A673 (cell line): ENCODE measurements at regions not wholly inside any gene's neighbourhood (a gene's known extent, or its start where the extent isn't known, plus 50 kb on each side); places are given as distances from the start of the nearest gene placed in this dataset.

Source experiments
- BruUV-seq: library from RNA; stranded (reverse); fragments of 400-500 nt; replicated peaks from 2 replicates; lab custom pipeline; 2021; lab: Mats Ljungman, UMichigan
- CTCF ChIA-PET: fragments of 300-600 bp; sonication (Branson Sonifier 250); formaldehyde crosslinking; loops from one replicate; lab custom pipeline; 2022; ENCODE audit warnings: antibody characterized with exemption; lab: Charles Lee
- POLR2A ChIA-PET: fragments of 300-600 bp; sonication (Branson Sonifier 250); formaldehyde crosslinking; loops from one replicate; lab custom pipeline; 2022; ENCODE audit warnings: antibody characterized with exemption; ENCODE audit not compliant: low non-redundant PET; lab: Charles Lee
- DNase-seq: peaks from one replicate; pipeline ENCODE4 v3.0.0-alpha.2; 2015; ENCODE audit warnings: low spot score
- H3K27ac ChIP-seq: fragments of 200-600 bp; sonication (generic); 2 replicates; pipeline ENCODE4 v1.5.1; 2016; ENCODE audit warnings: mixed run types, low read depth, mild to moderate bottlenecking, mixed read lengths, antibody characterized with exemption, low read length; ENCODE audit not compliant: poor library complexity, severe bottlenecking
- H3K27me3 ChIP-seq: fragments of 200-600 bp; sonication (generic); replicated peaks from 2 replicates; pipeline ENCODE4 v1.6.1; 2017; ENCODE audit warnings: mixed run types, low read depth, mild to moderate bottlenecking, mixed read lengths, antibody characterized with exemption, low read length; ENCODE audit not compliant: insufficient read depth, poor library complexity
- H3K36me3 ChIP-seq: fragments of 200-600 bp; sonication (generic); 2 replicates; pipeline ENCODE4 v1.6.1; 2016; ENCODE audit warnings: mixed run types, mild to moderate bottlenecking, mixed read lengths, antibody characterized with exemption, low read length; ENCODE audit not compliant: insufficient read depth, poor library complexity, severe bottlenecking
- H3K4me1 ChIP-seq: fragments of 200-600 bp; sonication (generic); 2 replicates; pipeline ENCODE4 v1.6.1; 2017; ENCODE audit warnings: mixed run types, mild to moderate bottlenecking, mixed read lengths, antibody characterized with exemption, low read length; ENCODE audit not compliant: insufficient read depth, poor library complexity, severe bottlenecking
- H3K4me3 ChIP-seq: fragments of 200-600 bp; sonication (generic); 2 replicates; pipeline ENCODE4 v1.5.1; 2016; ENCODE audit warnings: low read depth, mixed run types, mild to moderate bottlenecking, mixed read lengths, low read length; ENCODE audit not compliant: poor library complexity, severe bottlenecking
- H3K9me3 ChIP-seq: fragments of 200-600 bp; sonication (generic); 2 replicates; pipeline ENCODE4 v1.6.1; 2016; ENCODE audit warnings: mixed run types, low read depth, mild to moderate bottlenecking, mixed read lengths, antibody characterized with exemption, low read length; ENCODE audit not compliant: poor library complexity, severe bottlenecking
- CTCF ChIP-seq: fragments of 300-800, 200-600 bp; sonication (generic); conservative IDR thresholded peaks from 2 replicates; pipeline ENCODE4 v1.5.1; 2017; ENCODE audit warnings: low read depth, mild to moderate bottlenecking, antibody characterized with exemption, low read length, moderate library complexity, mixed read lengths
- EZH2 ChIP-seq: fragments of 200-600 bp; sonication (generic); IDR thresholded peaks from 2 replicates; pipeline ENCODE4 v1.6.1; 2017; ENCODE audit warnings: borderline replicate concordance, low read depth, mild to moderate bottlenecking, mixed read lengths, antibody characterized with exemption, low read length; ENCODE audit not compliant: poor library complexity, severe bottlenecking
- intact Hi-C: fragments of 100-400 bp; cut with micrococcal nuclease; formaldehyde crosslinking; loops from one replicate; pipeline ENCODE4 v1.10.0; 2022; ENCODE audit not compliant: unreplicated experiment

GRCh38 chr11:127648583-127648982, 648.0 kb upstream of the KIRREL3 start:
- intact Hi-C loops = no loop called here
- no peaks in the 10 kb centered on the region for H3K4me1 ChIP-seq
- H3K36me3 ChIP-seq = no peaks in the 10 kb centered on the region
- no peaks in the 10 kb centered on the region for H3K27me3 ChIP-seq
- no peak overlapping the region for H3K4me3 ChIP-seq
- no TSS peak for BruUV-seq
- CTCF ChIA-PET = no interaction called here
- POLR2A ChIA-PET = no interaction called here
- TF ChIP-seq CTCF = no peak
- no peak for TF ChIP-seq EZH2
- no peak for DNase-seq
- no peak overlapping the region for H3K27ac ChIP-seq
- H3K9me3 ChIP-seq = no peaks in the 10 kb centered on the region

GRCh38 chr11:127644366-127644765, 643.8 kb upstream of the KIRREL3 start:
- H3K27me3 ChIP-seq = peaks cover 15% of the 10 kb centered on the region
- intact Hi-C loops = no loop called here
- H3K4me1 ChIP-seq = no peaks in the 10 kb centered on the region
- no peaks in the 10 kb centered on the region for H3K9me3 ChIP-seq
- POLR2A ChIA-PET = no interaction called here
- TF ChIP-seq EZH2 = no peak
- TF ChIP-seq CTCF = no peak
- no peaks in the 10 kb centered on the region for H3K36me3 ChIP-seq
- BruUV-seq = no TSS peak
- CTCF ChIA-PET = no interaction called here
- no peak overlapping the region for H3K27ac ChIP-seq
- H3K4me3 ChIP-seq = no peak overlapping the region
- no peak for DNase-seq

GRCh38 chr11:127643268-127644058, 642.9 kb upstream of the KIRREL3 start:
- intact Hi-C loops = no loop called here
- CTCF ChIA-PET = no interaction called here

More at GRCh38 chr11:127643268-127644058, 642.9 kb upstream of the KIRREL3 start:
- POLR2A ChIA-PET = no interaction called here
- TF ChIP-seq CTCF = no peak
- no peak for TF ChIP-seq EZH2
- no peak for DNase-seq
- Histone ChIP-seq H3K27me3 (peaks cover 18% of the 10 kb centered on the region), H3K4me3 (no peak overlapping the region), H3K36me3 (no peaks in the 10 kb centered on the region), H3K4me1 (no peaks in the 10 kb centered on the region), H3K9me3 (no peaks in the 10 kb centered on the region), H3K27ac (no peak overlapping the region)
- BruUV-seq = no TSS peak
